WERI-Rb-1 (cell line): ENCODE measurements at regions not wholly inside any gene's neighbourhood (a gene's known extent, or its start where the extent isn't known, plus 50 kb on each side); places are given as distances from the start of the nearest gene placed in this dataset.

Experiments
- DNase-seq: peaks from one replicate; pipeline ENCODE4 v3.0.0-alpha.2; 2020
- H3K27ac ChIP-seq: fragments of 250-450 bp; sonication (Bioruptor Pico); 2 replicates; pipeline ENCODE4 v1.5.1; 2020; ENCODE audit warnings: mild to moderate bottlenecking, moderate library complexity
- H3K27me3 ChIP-seq: fragments of 250-450 bp; sonication (Bioruptor Pico); 2 replicates; pipeline ENCODE4 v1.5.1; 2021; ENCODE audit warnings: mild to moderate bottlenecking, low read depth, moderate library complexity; ENCODE audit not compliant: insufficient read depth, severe bottlenecking
- H3K36me3 ChIP-seq: fragments of 250-450 bp; sonication (Bioruptor Pico); 2 replicates; pipeline ENCODE4 v1.5.1; 2020; ENCODE audit warnings: mild to moderate bottlenecking, moderate library complexity
- H3K4me3 ChIP-seq: 2 replicates; pipeline ENCODE4 v1.5.1; 2011; ENCODE audit warnings: low read depth, mild to moderate bottlenecking, control low read depth, low read length
- H3K9me3 ChIP-seq: fragments of 250-450 bp; sonication (Bioruptor Pico); 2 replicates; pipeline ENCODE4 v1.5.1; 2021; ENCODE audit warnings: mild to moderate bottlenecking, moderate library complexity; ENCODE audit not compliant: severe bottlenecking
- TF ChIP-seq, protein P1 (sequence below): IDR thresholded peaks from 2 replicates; pipeline ENCODE4 v1.5.1; 2011; ENCODE audit warnings: low read depth, mild to moderate bottlenecking, control low read depth, inconsistent platforms, low read length

DNA sequence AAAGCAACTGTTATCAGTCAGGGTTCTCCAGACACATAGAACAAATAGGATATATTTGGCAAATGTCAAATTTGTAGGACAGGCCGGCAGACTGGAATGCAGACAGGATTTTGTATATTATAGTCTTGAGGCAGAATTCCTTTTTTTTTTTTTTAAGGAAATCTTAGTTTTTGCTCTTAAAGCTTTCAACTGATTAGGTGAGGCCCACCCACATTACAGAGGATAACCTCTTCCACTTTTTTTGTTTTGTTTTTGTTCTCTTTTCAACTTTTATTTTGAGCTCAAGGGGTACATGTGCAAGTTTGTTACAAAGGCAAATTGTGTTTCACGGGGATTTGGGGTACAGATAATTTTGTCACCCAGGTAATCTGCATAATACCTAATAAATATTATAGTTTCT is 350.2 kb upstream of the CHAC2 start:
- peaks cover 4% of the 10 kb centered on the region for H3K9me3 ChIP-seq
- no peaks in the 10 kb centered on the region for H3K36me3 ChIP-seq
- TF ChIP-seq, protein P1, sequence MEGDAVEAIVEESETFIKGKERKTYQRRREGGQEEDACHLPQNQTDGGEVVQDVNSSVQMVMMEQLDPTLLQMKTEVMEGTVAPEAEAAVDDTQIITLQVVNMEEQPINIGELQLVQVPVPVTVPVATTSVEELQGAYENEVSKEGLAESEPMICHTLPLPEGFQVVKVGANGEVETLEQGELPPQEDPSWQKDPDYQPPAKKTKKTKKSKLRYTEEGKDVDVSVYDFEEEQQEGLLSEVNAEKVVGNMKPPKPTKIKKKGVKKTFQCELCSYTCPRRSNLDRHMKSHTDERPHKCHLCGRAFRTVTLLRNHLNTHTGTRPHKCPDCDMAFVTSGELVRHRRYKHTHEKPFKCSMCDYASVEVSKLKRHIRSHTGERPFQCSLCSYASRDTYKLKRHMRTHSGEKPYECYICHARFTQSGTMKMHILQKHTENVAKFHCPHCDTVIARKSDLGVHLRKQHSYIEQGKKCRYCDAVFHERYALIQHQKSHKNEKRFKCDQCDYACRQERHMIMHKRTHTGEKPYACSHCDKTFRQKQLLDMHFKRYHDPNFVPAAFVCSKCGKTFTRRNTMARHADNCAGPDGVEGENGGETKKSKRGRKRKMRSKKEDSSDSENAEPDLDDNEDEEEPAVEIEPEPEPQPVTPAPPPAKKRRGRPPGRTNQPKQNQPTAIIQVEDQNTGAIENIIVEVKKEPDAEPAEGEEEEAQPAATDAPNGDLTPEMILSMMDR = no peak
- no peak for DNase-seq
- H3K4me3 ChIP-seq = no peak overlapping the region
- no peak overlapping the region for H3K27ac ChIP-seq
- no peaks in the 10 kb centered on the region for H3K27me3 ChIP-seq

DNA sequence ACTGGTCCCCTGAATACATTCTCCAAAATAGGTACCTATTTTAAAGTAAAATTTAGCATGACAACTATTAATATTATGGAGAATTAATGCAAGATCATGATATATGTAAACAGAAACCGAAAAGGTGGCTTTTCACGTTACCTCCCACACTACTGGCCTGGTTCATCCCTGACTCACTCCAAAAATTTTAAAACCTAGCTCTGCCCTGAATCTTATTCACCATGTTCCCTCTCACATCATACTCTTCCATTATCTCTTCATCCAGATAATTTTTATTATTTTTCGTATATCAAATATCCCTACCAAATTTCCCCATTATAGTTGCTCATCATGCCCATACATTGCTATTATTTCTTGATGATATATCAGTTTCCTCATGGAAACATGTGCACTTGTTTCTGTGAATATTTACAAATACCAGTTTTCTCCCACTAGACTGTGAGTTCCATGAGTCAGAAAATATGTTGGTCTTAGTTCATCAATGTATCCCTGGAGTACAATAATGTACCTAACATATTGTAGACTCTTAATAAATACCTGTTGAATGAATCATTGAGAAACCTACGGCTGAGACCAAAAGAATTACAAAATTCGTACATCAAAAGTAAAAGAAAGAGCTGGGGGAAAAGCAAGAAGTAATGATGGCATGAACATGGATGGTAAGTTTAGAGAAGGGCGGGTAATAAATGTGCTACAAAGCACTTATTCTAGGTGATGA is 360.1 kb upstream of the CHAC2 start:
- no peak overlapping the region for H3K4me3 ChIP-seq
- H3K9me3 ChIP-seq = no peaks in the 10 kb centered on the region
- no peaks in the 10 kb centered on the region for H3K27me3 ChIP-seq
- H3K36me3 ChIP-seq = no peaks in the 10 kb centered on the region
- TF ChIP-seq, protein P1 = no peak
- no peak overlapping the region for H3K27ac ChIP-seq
- no peak for DNase-seq

DNA sequence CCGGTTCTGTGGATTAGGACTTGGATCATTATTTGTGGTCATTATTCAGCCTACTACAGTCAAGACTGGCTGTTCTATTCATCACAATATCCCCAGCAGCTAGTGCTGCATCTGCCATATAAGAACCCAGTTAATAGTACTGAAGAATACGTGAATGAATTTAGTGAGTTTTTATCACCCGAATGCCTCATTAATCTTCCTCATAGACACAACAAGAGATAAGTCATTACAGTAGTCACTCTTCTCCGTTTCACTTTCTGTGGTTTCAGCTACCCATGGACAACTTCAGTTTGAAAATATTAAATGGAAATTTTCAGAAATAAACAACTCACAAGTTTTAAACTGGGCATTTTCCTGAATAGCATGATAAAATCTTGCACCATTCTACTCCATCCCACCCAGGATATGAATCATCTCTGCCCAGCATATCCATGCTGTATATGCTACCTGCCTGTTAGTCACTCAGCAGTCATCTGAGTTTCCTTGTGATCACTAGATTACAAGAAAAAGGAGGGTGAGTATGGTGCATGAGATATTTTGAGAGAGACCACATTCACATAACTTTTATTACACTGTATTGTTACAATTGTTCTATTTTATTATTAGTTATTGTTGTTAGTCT is 363.7 kb upstream of the CHAC2 start:
- no peak overlapping the region for H3K27ac ChIP-seq
- no peak for DNase-seq

DNA sequence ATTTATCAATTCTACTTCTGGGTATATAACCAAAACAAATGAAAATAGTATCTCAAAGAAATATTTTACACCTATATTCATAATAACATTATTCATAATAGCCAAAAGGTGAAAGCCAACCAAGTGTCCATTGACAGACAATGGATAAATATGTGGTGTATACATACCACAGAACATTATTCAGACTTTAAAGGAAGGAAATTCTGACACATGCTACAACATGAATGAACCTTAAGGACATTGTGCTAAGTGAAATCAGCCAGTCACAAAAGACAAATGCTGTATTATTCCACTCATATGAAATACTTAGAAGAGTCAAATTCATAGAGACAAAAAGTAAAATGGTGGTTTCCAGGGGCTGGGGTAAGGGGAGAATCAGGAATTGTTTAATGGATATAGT is 370.5 kb upstream of the CHAC2 start:
- TF ChIP-seq, protein P1 = no peak
- H3K4me3 ChIP-seq = no peak overlapping the region
- H3K27ac ChIP-seq = no peak overlapping the region
- no peaks in the 10 kb centered on the region for H3K9me3 ChIP-seq
- DNase-seq = no peak
- H3K27me3 ChIP-seq = no peaks in the 10 kb centered on the region
- H3K36me3 ChIP-seq = no peaks in the 10 kb centered on the region

More for the DNA sequence above, 363.7 kb upstream of the CHAC2 start:
- H3K4me3 ChIP-seq = no peak overlapping the region
- H3K9me3 ChIP-seq = no peaks in the 10 kb centered on the region
- H3K36me3 ChIP-seq = no peaks in the 10 kb centered on the region
- no peaks in the 10 kb centered on the region for H3K27me3 ChIP-seq
- TF ChIP-seq, protein P1 = no peak

DNA sequence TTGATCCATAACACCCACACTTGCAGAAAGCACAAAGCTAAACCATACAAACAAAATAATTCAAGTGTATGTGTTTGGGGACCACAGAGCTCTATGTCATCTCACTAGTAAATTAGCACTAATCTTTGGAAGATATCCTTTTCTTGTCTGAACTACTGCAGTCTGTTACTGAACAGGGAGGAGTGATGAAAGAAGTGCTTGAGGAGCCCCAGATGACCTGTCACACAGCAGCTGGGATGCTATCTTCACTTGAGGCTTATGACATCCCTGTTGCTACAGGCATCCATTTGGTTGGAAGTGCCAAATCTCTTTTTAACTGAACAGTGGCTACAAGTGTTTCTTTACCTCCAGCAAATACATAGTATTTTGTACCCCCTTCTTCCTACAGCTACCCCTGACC is 386.3 kb upstream of the CHAC2 start:
- Histone ChIP-seq H3K27me3 (no peaks in the 10 kb centered on the region), H3K9me3 (no peaks in the 10 kb centered on the region), H3K27ac (no peak overlapping the region), H3K36me3 (no peaks in the 10 kb centered on the region), H3K4me3 (no peak overlapping the region)
- TF ChIP-seq, protein P1 = no peak
- peak; percentile 23 for DNase-seq
